ENCODE measurements at regions not wholly inside any gene's neighbourhood (a gene's known extent, or its start where the extent isn't known, plus 50 kb on each side); places are given as distances from the start of the nearest gene placed in this dataset.
"Not testable (repeated sequence)": the region's sequence is repeated elsewhere in the genome, so short reads cannot be mapped to it uniquely, and the experiment has no call there.

DNA sequence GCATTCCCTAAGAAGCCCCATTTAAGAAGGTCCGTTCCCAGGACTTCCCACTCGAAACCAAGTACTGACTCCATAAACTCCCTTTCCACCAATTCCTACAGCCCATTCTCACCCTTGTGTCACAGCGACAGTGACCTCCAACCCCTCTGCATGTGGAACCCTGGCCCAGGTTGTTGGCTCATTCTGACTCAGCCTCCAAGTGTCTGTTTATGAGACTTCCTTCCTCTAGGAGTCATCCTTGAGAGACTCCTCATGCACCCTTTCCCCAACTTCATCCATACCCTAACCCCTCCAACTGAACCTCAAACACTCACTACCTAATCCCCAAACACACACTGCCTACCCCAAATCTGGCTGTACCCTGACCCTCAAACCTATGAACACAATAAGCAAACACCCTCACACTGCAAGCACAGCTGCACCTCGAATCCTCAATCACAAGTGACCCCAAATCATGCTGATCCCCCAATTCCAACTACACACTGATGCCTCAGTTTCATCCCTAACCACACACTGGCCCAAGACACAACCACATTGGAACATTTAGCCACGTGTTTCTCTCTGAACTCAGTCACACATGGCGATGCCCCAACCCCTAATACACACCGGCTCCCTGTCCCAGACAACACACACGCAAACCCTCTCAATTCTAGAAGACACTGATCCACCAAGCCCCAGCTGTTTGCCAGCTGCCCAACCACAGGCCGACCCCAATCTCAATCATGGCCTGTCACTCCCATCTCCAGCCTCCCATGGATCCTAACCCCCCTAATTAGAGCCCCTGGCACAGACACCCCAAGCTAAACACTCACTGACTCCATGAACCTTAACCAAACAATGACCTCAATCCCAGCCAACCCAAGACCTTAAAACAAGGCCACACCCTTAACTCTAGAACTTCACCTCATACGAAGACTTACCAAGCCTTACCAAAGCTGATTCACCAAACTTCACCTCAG lies 219.6 kb downstream of the CYP26B1 start:
- no peak overlapping the region for H3K27ac ChIP-seq
- DNase-seq (ENCODE audit: low read depth, low spot score): no peak

DNA sequence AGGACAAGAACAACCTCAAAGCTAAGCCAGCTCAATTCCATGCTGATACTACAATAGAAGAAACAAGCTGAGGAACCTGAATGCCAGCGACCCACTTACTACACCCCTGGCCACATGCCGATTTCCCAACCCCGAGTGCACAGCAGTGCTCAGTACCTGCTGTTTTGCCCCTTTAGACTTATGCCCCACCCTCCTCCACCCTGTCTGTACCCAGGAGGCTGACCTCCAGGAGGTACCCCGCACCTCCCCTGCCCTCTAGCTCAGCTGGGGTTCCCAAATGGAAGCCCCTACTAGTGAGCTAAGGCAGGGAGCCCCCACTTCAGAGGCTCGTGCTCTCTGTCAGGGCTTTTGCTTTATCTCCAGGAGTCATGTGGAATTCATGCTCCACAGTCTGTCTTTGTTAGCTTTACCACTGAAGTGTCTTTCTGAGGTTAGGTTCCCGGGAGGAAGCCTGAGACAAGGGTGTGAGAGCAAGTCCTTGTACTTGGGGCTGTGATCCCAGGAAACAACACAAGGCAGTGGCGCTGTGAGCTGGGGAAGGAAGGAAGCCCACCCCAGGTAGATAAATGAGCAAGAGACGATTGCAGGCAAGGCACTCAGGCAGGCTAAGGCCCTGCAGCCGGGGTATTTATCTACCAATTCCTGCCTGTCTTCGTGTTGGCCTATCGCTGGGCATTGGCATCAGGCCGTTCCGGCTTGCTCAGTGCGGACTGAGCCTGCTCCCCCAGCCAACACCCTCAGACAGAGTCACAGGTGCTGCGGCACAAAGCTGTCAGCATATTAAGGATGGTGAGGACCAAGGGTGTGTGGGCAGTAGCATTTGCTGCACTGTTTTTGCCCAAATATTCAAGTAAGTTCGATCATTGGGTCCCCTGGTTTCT lies 220.5 kb downstream of the CYP26B1 start:
- no peak for DNase-seq (ENCODE audit: low read depth, low spot score)
- no peak overlapping the region for H3K27ac ChIP-seq

DNA sequence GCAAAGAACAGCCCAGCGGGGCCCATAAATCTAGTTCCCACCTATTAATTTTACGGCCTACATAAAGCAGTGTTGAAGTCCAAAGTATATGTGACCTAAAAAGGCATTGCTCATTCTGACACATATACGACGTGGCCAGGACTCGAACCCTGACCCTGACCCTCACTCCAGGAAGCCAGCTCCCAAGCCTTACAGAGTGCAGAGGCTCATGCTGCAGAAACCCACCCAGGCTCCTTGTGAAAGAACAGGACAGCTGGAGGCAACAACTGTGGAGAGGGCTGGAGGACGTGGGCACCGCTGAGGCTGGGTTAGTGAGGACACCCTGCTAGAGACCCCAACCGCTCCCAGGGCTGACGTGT lies 221.6 kb downstream of the CYP26B1 start:
- no peak for DNase-seq (ENCODE audit: low read depth, low spot score)
- no peak overlapping the region for H3K27ac ChIP-seq

DNA sequence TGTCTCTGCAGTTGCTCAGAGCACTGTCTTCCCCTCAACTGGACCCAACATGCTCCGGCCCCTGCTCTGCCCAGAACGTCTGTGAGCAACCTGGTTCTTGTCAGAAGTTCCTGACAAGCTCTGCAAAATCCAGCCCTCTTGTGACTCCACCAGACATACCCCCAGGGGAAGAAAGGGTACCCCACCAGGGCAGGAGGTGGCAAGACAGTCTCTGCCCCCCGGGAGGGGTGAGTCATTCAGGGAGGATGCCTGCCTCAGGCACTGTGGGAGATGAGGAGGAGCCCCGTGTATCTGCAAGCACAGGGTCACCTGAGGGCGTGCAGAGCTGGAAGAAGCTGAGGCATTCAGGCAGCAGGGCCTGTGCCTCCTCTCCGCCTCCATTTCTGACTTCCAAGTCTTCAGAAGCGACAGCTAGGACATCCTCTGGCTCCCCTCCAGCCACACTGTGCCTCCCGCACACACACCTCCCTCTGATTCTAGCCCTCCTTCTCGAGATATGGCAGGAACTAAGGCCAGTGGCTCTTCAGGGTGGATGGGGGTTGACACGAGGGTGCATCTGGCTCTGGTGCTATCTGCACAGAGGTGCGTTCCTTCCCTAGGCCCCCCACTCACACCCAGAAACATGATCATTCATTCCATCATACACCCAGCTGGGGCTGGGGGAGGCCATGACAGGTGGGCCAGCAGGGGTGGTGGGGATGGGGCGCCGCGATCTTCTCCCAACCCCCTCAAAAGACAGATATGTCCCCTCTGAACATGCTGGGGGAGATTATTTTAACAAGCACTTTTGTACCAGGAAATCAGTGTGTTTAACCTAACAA lies 222.2 kb downstream of the CYP26B1 start:
- no peak overlapping the region for H3K27ac ChIP-seq
- no peak for DNase-seq (ENCODE audit: low read depth, low spot score)

DNA sequence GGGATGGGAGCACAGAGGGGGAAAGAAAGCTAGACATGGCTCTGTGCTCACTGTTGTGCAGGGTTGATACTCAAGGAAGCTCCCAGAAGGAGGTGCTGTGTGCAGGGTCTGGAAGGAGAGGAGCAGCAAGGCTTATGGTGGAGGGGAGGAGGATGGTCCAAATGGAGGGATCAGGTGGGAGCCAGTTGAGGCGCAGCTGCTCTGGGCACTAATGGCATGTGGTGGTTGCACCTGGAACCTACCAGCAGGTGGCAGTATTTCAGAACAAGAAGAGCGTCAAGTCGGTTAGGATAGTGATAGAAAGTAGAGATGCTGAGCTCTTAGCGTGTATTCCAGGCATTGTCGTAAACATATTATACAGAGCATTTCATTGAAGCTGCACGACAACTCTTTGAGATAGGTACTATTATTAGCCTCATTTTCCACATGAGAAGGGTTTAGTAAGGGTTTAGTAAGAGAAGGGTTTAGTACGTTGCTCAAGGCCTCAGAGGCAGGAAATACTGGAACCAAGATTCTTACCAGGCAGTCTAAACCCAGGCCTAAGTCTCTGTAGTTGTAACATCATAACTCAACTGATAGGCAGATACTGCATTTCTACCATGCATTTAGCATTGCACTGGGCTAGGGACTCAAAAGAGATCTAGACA lies 223.7 kb downstream of the CYP26B1 start:
- no peak overlapping the region for H3K27ac ChIP-seq
- DNase-seq (ENCODE audit: low read depth, low spot score): peak; percentile 3

DNA sequence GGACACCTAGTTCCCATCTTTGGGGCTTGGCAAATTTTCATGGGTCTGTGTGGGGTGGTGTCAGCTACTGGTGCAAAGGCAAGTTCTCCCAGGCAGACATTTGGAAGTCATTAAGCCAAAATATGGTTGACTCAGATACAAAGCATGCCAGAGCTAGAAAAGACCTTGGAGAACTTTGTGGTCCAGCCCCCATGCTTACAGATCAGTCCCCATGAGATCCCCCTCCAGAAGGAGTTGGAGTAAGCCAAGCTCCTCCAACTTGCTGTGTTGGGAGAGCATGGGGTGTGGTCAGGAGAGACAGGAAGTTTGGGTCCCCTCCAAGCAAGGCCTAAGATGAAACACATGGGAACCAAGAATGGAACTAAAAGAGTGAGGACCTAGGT lies 224.5 kb downstream of the CYP26B1 start:
- no peak overlapping the region for H3K27ac ChIP-seq
- no peak for DNase-seq (ENCODE audit: low read depth, low spot score)

DNA sequence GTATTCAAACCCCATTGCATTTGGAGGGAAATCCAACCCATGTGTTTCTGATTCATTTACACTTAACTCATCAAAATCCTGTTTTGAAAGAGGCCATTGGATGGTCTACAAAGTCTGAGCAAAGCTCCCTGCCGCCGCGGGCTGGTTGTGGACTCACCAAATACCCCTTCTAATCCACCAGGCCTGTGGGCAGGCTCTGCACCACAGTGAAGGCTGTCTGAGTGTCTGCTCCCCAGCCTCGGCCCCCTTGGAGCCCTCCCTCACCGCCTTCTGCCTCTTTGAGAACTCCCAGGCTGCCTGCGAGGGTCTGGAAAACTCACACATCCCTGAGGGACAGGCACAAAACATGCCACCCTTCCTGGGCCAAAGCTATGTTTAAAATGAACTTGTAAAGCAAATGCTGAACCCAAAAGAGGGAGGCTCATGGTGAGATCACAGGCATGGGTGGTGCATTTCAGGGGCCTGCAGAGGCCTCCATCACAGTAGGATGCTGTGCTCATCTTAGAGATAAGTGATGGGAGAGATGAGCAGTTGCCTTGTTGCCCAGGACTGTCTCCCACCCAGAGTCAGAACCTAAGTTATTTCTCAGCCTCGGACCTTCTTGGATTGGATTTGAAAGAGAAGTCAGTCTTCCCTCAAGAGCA lies 225.0 kb downstream of the CYP26B1 start:
- DNase-seq (ENCODE audit: low read depth, low spot score): no peak
- no peak overlapping the region for H3K27ac ChIP-seq

DNA sequence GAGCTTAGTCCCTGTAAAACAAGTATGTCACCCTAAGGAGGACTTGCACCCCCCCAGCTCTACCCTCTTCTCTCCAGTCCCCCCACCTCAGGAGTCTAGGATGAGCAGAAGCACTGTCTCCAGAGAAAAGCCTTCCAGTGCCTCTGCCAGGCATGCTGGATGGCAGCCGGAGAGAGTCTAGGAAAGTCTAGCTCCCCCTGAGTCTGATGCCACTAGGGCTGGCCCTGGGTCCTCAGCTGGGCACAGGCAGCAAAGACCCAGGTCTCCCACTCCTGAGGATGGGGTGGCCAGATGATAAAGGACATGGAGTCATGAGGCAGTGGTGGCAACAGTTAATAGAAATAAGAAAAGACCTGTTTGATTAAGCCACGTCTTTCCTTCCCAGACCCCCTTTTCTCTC lies 225.6 kb downstream of the CYP26B1 start:
- DNase-seq (ENCODE audit: low read depth, low spot score): no peak
- no peak overlapping the region for H3K27ac ChIP-seq

DNA sequence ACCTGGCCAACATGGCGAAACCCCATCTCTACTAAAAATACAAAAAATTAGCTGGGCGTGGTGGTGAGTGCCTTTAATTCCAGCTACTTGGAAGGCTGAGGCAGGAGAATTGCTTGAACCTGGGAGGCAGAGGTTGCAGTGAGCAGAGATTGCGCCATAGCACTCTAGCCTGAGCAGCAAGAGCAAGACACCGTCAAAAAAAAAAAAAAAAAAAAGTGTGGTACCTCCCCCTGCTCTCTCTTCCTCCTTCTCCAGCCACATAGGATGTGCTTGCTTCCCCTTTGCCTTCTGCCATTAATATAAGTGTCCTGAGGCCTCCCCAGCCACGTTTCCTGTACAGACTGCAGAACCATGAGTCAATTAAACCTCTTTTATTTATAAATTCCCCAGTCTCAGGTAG lies 226.8 kb downstream of the CYP26B1 start:
- H3K27ac ChIP-seq; DNase-seq (ENCODE audit: low read depth, low spot score): not testable (repeated sequence)

DNA sequence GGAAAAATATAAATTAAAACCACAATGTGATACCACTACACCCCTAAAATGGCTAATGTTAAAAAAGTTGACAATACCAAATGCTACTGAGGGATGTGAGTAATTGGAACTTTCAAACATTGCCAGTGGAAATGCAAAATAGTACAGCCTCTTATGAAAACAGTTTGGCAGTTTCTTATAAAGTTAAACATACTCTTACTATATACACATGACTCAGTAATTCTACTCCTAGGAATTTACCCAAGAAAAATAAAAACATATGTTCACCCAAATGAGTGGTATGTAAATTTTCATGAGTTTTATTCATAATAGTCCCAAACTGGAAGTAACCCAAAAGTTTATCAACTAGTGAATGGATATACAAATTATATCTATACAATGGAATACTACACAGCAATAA lies 228.0 kb downstream of the CYP26B1 start:
- H3K27ac ChIP-seq: no peak overlapping the region
- DNase-seq (ENCODE audit: low read depth, low spot score): no peak

DNA sequence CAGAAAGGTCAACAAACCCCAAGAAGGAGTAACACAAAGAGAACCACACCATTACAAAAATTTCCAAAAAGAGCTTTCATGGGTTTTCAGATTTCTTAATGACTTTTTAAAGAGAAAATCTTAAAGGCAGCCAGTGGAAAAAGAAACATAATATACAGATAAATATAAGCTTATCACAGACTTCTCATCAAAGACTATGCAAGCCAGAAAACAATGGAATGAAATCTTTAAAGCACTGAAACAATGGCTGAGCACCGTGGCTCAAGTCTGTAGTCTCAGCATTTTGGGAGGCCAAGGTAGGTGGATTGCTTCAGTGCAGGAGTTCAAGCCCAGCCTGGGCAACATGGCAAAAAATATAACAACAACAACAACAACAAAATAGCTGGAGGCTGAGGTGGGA lies 237.4 kb downstream of the CYP26B1 start:
- H3K27ac ChIP-seq: no peak overlapping the region

DNA sequence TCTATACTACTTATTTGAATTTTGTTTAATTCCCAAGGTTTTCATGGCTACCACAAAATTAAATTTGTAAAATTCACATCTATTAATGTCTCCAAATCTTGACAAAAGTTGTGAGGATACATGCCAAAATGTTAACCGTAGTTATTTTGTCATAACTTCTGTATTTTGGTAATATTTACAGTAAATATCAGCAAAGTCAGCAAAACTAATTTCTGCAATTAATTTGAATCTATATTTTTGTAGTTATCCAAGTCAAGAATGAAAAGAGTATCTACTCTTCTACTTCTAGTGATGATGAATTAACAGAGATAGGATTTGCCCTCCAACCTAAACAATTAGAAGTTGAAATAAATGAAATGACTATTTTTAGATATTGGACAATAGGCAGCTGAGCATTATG lies 238.9 kb downstream of the CYP26B1 start:
- no peak overlapping the region for H3K27ac ChIP-seq
- no peak for DNase-seq (ENCODE audit: low read depth, low spot score)

More for the DNA sequence above, 237.4 kb downstream of the CYP26B1 start:
- no peak for DNase-seq (ENCODE audit: low read depth, low spot score)

DNA sequence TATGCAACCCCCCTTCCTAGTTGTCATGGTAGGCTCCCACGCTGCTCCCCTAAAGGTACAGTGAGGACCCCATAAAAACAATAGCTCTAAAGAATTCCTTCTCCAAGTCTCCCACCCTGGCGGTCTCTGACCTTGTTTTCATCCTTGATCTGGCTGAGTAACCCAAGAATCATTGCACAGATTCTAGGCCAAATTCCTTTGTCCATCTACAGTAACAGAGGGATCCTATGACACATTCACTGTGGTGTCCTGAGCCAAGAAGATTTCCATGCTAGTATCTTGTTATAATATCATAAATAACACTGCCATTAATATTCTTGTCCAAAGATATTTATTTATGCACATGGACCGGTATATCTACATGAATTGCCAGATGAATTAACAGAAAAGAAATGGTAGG lies 240.2 kb downstream of the CYP26B1 start:
- no peak overlapping the region for H3K27ac ChIP-seq
- no peak for DNase-seq (ENCODE audit: low read depth, low spot score)

DNA sequence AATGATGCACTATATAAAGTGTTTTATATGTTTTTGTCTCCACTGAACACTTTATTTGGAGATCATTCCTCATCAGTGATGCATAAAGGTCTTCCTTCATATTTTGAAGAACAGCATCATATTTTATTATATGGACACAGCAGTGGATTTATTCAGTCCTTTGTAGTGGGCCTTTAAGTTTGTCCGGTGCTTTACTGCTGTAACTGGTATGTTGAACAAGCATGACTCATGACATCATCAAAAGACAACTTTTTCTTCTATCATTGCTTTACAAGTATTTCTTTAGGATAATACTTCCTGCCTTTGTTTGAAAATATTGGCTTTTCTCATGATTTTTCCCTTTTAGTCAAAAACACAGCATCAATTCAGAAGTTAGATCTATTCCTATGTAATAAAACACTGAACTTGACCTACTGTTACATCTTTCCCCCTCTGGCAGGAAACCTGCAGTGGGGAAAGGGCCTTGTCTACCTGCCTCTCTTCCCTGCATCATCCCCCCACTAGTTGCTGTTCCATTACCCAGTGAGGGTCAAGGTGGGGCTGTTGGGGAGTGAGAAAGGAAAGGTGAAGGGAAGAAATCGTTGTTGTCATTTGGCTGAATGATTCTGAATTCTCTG lies 241.2 kb downstream of the CYP26B1 start:
- no peak for DNase-seq (ENCODE audit: low read depth, low spot score)
- H3K27ac ChIP-seq: no peak overlapping the region

DNA sequence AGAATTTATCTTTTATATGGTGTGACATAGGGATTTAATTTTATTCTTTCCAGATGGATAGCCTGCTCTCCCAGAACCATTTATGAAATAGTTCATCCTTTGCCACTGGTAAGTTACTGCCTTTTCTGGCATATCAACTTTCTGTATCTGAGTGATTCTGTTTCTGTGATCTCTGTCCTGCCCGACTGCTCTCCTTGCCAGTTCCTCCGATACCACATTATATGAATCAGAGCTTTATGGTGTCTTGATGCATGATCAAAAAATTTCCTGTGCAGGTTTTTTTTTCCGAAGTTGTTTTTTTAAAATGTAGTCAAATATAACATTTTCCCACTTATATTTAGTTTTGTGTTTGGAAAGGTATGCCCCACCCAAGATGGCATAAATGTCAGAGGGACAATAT lies 242.5 kb downstream of the CYP26B1 start:
- no peak overlapping the region for H3K27ac ChIP-seq
- no peak for DNase-seq (ENCODE audit: low read depth, low spot score)

DNA sequence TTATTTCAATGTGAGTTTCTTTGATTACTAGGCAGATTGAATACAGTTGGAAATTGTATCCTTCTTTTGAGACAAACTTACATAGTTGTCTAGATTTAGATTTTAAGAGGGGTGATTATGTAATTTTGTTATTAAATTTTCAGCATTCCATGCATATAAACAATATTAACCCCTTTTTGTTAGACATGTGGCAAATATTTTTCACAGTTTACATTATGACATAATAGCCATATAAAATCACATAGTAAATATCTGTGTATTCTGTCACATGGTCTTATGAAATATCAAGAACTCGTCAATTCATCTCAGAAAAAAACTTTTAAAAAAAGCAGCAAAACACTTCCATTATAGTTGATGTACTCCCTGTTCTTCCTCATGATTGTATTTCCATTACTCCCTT lies 243.8 kb downstream of the CYP26B1 start:
- no peak for DNase-seq (ENCODE audit: low read depth, low spot score)
- H3K27ac ChIP-seq: no peak overlapping the region

DNA sequence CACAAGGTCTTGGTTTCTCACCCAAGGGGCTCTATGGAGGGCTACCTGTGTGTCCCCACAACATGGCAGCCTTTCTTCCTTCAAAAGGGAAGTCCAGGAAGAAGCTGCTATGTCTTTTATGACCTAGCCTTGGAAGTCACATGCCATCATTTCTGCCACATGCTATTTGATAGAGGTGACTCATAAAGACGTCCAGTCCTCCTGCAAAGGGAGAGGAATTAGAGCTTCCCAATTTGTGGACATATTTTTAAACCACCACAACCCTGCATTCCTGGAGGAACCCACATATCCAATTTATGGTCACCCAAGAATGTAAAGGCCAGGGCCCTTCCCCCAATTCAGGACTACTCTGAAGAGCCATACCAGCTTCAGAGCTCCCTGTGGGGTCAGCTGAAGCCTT lies 246.2 kb downstream of the CYP26B1 start:
- DNase-seq (ENCODE audit: low read depth, low spot score): no peak
- no peak overlapping the region for H3K27ac ChIP-seq

DNA sequence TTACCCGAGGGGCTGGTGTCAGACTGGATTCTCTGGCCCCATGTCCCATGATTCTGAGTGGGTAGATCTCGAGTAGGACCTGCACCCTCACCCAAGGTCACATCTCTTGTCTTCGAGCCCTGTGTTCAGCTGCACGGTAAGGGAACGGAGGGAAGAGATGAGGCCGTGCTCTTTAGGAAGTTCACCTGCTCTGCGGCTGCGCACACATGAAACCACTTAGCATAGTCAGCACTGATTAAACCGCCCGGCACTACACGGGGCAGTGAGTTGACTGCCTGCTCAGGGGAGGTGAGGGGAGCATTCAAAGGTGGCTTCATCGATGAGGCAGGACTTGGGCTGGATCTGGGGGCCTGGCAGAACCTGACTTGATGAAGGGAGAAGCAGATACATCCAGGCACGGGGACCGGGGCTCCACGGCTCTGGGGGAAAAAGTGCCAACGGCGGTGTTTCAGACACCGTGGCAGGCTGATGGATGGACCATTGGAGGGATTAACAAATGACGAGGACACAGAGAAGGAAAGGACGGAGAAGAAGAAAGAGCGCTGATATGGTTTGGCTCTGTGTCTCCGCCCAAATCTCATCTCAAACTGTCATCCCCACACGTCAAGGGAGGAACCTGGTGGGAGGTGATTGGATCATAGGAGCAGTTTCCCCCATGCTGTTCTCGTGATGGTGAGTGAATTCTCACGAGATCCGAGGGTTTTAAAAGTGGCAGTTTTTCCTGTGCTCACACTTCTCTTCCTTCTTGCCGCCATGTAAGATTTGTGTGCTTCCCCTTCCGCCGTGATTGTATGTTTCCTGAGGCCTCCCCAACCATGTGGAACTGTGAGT lies 248.6 kb downstream of the CYP26B1 start:
- H3K27ac ChIP-seq: no peak overlapping the region
- DNase-seq (ENCODE audit: low read depth, low spot score): no peak

All from epithelial cell of prostate (primary cell).